22Rv1 (cell line): ENCODE measurements at regions not wholly inside any gene's neighbourhood (a gene's known extent, or its start where the extent isn't known, plus 50 kb on each side); places are given as distances from the start of the nearest gene placed in this dataset.

ENCODE experiments used
- H3K27ac ChIP-seq: fragments of 450-650 bp; 2 replicates; pipeline ENCODE4 v1.5.1; 2017
- ZFX ChIP-seq: fragments of 450-650 bp; IDR thresholded peaks from 2 replicates; pipeline ENCODE4 v1.6.1; 2017; ENCODE audit warnings: antibody characterized with exemption, borderline replicate concordance
- TF ChIP-seq, protein P1 (sequence below): fragments of 450-650 bp; IDR thresholded peaks from 2 replicates; pipeline ENCODE4 v1.5.1; 2017; ENCODE audit warnings: mild to moderate bottlenecking

DNA sequence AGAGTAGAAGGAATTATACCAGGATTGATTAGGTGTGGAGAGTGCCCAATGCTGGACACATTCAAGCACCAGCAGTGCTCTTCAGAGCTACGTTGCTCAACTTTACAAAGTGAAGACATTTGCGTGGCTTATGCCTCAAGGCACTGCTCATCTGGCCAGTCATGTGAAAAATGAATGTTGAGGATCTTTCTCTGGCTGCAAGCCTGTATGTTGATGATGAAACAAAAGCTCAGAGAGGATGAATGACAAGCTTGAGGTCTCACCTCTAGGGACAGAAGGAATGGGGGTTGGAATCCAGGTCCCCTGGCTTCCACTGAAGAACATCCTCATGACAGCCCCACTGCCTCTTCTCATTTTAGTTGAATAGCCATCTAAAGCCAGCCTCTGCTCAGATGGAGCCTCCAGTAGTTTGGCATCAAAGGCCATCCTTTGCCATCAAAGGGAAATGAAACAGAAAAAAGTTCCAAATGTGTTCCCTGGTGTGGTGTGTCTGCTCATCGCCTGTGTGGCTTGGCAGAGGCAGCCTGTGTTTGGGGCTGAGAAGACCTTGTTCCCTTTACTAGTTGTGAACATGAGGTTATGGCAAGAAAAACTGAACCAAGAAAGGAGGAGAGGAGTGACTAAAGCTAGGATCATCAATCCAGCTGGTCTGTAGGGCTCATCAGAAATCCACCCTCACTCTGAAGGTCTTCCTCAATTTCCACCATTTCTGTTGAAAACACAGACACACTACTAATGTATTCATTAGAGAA is 114.0 kb upstream of the KL start:
- no peak overlapping the region for H3K27ac ChIP-seq
- TF ChIP-seq, protein P1, sequence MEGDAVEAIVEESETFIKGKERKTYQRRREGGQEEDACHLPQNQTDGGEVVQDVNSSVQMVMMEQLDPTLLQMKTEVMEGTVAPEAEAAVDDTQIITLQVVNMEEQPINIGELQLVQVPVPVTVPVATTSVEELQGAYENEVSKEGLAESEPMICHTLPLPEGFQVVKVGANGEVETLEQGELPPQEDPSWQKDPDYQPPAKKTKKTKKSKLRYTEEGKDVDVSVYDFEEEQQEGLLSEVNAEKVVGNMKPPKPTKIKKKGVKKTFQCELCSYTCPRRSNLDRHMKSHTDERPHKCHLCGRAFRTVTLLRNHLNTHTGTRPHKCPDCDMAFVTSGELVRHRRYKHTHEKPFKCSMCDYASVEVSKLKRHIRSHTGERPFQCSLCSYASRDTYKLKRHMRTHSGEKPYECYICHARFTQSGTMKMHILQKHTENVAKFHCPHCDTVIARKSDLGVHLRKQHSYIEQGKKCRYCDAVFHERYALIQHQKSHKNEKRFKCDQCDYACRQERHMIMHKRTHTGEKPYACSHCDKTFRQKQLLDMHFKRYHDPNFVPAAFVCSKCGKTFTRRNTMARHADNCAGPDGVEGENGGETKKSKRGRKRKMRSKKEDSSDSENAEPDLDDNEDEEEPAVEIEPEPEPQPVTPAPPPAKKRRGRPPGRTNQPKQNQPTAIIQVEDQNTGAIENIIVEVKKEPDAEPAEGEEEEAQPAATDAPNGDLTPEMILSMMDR = no peak
- no peak for TF ChIP-seq ZFX

DNA sequence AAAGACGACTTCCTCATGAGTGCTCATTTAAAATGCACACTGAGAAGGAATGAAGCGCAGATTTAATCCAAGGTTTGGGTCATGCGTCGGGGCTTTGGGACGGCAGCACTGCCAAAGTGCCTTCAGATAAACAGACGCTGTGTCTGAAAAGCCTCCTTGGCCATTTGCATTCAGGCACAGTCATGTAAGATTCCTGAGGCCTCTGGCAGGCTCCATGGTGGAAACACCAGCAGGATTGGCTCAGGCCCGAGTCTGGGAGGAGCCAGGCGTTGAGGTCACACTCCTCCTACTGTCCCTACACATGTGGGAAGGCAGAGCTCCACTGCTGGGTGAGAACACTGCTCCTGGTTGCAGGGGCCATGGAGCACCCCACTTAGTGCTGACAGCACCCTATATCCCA is 113.3 kb upstream of the KL start:
- no peak overlapping the region for H3K27ac ChIP-seq

DNA sequence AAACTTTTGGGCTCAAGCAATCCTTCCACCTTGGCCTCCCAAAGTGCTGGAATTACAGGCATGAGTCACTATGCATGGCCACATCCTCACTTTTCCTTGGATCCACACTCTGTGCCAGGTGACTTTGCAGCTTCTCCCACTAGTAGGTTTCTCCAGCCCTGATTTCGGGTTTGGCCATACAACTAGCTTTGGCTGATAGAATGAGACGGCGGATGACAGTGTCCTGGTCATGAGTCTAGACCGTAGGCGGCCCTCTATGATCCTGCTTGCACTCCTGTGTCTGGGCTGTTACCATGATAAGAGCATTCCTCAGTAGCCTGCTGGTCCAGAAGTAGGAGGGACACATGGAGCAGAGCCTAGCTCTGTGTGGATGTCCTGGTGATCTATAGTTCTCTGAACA is 112.5 kb upstream of the KL start:
- H3K27ac ChIP-seq = no peak overlapping the region
- TF ChIP-seq, protein P1 = no peak
- TF ChIP-seq ZFX = no peak

More for the DNA sequence above, 113.3 kb upstream of the KL start:
- no peak for TF ChIP-seq ZFX
- TF ChIP-seq, protein P1 = no peak

DNA sequence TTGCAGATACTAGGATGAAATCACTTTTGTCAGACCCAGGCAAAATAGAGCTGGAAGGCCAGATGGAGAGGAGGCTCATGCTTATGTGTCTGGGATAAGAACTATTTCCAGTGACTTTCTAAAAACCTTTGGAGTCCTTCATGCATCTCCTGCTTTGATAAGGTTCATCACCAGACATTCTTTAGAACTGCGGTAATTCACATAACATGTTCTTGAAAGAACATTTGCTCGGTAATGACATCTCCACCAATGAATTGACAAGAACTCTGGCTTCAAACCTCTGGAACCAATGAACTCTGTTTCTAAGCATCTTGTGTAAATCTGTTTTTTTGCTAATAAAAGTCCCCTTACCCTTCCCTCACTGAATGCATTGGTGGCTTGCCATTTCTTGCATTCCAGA is 112.0 kb upstream of the KL start:
- no peak overlapping the region for H3K27ac ChIP-seq
- TF ChIP-seq, protein P1 = no peak
- no peak for TF ChIP-seq ZFX

DNA sequence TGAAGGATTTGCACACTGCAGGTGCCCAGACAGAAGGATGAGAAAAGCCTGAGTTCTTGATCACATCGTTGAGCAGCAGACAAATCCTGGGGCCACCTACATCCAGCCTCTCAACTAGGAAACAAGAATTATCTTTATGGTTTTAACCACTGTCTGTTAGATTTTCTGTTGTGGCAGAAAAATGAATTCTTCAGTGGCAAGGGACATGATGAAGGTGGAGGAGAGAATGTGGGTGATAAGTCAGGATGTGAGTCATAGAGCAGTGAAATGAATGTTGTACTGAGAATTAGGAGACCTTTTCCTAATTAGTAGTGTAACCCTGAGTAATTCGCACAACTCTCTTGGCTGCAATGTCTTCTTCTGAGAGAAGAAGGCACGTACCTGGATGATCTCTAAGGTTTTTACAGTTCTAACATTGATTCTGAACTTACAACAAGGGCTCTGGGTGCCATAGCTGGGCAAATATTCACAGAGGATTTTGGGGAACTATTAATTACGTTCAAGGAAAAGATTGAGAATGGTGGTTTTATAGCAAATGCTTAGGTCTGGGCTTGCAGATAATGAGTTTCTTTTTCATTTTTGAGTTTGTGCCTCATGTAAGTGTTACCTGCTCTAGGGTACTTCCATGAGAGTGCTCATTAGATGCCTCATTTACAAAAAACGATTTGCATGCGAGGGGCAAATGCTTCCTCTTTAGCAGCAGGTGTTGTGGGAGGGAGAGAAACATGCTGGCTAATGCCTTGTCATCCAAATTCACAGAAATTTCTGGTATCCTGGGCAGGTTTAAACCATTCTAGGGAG is 111.0 kb upstream of the KL start:
- H3K27ac ChIP-seq = no peak overlapping the region
- TF ChIP-seq, protein P1 = no peak

DNA sequence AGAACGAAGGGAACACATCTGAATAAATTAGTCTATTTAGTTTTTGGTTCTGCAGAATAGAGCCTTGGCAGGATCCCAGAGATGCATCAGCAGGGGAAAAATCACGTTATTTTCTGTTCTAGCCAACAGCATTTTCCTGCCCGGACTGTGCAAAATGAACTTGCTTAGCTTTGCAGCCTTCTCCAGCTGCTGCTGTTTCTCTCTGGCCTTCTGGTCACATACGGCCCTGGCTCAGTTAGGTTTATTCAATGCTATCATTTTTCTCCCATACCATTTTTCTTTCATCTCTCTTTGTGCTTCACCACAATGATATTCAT is 110.4 kb upstream of the KL start:
- H3K27ac ChIP-seq = no peak overlapping the region
- TF ChIP-seq, protein P1 = no peak
- no peak for TF ChIP-seq ZFX

DNA sequence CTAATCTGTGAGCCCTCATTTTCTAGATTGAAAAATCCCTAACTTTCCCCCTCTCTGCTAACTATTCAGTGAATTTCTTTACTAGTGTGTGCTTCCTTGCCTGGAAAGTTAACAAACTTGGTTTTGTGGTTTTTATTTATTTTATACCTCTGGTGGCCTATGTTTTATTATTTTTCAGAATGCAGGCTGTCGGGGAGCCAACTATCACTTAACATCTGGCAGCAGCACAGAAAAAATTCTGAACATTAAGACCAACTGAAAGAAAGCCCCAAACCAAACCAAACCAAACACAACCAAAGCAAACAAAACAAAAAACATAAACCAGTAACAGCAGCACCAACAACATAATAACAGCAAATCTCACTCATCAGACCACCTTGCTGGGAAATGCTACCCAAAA is 109.0 kb upstream of the KL start:
- TF ChIP-seq ZFX = no peak
- TF ChIP-seq, protein P1 = no peak
- no peak overlapping the region for H3K27ac ChIP-seq
